HCT116 (cell line): ENCODE measurements at regions not wholly inside any gene's neighbourhood (a gene's known extent, or its start where the extent isn't known, plus 50 kb on each side); places are given as distances from the start of the nearest gene placed in this dataset.

Experiments
- ATAC-seq: fragments of 200-7000 bp; cut with Tn5 transposase; 2 replicates; pipeline ENCODE4 v1.9.1; 2020; ENCODE audit warnings: mild to moderate bottlenecking, moderate library complexity
- BruUV-seq: library from RNA; stranded (reverse); fragments of 400-500 nt; replicated peaks from 2 replicates; lab custom pipeline; 2021; lab: Mats Ljungman, UMichigan
- CTCF ChIA-PET: fragments of 300-600 bp; sonication (Branson Sonifier 250); formaldehyde crosslinking; loops from one replicate; lab custom pipeline; 2021; ENCODE audit warnings: antibody characterized with exemption; lab: Charles Lee
- POLR2A ChIA-PET: fragments of 300-600, 350-600 bp; sonication (Branson Sonifier 250); formaldehyde crosslinking; loops from one replicate; lab custom pipeline; 2021; ENCODE audit warnings: antibody characterized with exemption; lab: Charles Lee
- RAD21 ChIA-PET, 2 experiments: fragments of 300-600 bp; sonication (Branson Sonifier 250); formaldehyde crosslinking; loops; one replicate each; lab custom pipeline; 2023; ENCODE audit warnings: low total read pairs in 2 of 2; ENCODE audit not compliant: uncharacterized antibody in 2 of 2, unreplicated experiment in 2 of 2, low non-redundant PET in 1 of 2; lab: Charles Lee
- DNase-seq: peaks from one replicate; pipeline ENCODE4 v3.0.0-alpha.2; 2010; ENCODE audit warnings: low read depth, low spot score
- H2AFZ ChIP-seq: fragments of 200-600 bp; shearing (Covaris generic), sonication (generic); 2 replicates; pipeline ENCODE4 v1.6.1; 2017; ENCODE audit warnings: low read depth, mixed run types, mixed read lengths, antibody characterized with exemption, low read length; ENCODE audit not compliant: poor library complexity, severe bottlenecking
- H3K27ac ChIP-seq: 2 replicates; pipeline ENCODE4 v1.5.1; 2012; ENCODE audit warnings: low read depth, low read length
- H3K27me3 ChIP-seq: fragments of 200-600 bp; sonication (generic); 2 replicates; pipeline ENCODE4 v1.6.1; 2016; ENCODE audit warnings: mixed run types, low read length, mixed read lengths; ENCODE audit not compliant: insufficient read depth
- H3K36me3 ChIP-seq, 2 experiments: fragments of 200-500 bp in 1 of 2; fragments of 200-600 bp in 1 of 2; sonication (Bioruptor generic) in 1 of 2; sonication (generic) in 1 of 2; 2 replicates each; pipeline versions ENCODE4 v1.5.1 to v1.6.1; 2014 to 2016; ENCODE audit warnings: low read length in 2 of 2, inconsistent platforms in 1 of 2, mixed read lengths in 1 of 2, mixed run types in 1 of 2; ENCODE audit not compliant: insufficient read depth in 2 of 2, control insufficient read depth in 1 of 2
- H3K4me1 ChIP-seq, 2 experiments: fragments of 200-600 bp in 1 of 2; sonication (generic) in 1 of 2; 2 replicates each; pipeline versions ENCODE4 v1.5.1 to v1.6.1; 2012 to 2017; ENCODE audit warnings: low read length in 2 of 2, inconsistent platforms in 1 of 2, mild to moderate bottlenecking in 1 of 2, mixed read lengths in 1 of 2, mixed run types in 1 of 2, moderate library complexity in 1 of 2; ENCODE audit not compliant: insufficient read depth in 2 of 2, control insufficient read depth in 1 of 2
- H3K4me2 ChIP-seq: fragments of 200-600 bp; sonication (generic); 2 replicates; pipeline ENCODE4 v1.6.1; 2017; ENCODE audit warnings: mixed run types, low read length, mixed read lengths
- H3K4me3 ChIP-seq, 2 experiments: fragments of 200-600 bp in 1 of 2; sonication (generic) in 1 of 2; replicated peaks in 1 of 2; 2 replicates each; pipeline ENCODE4 v1.5.1; 2011 to 2016; ENCODE audit warnings: low read length in 2 of 2, control low read depth in 1 of 2, low read depth in 1 of 2, mild to moderate bottlenecking in 1 of 2, mixed read lengths in 1 of 2, mixed run types in 1 of 2
- H3K79me2 ChIP-seq: fragments of 200-600 bp; sonication (generic); 2 replicates; pipeline ENCODE4 v1.6.1; 2017; ENCODE audit warnings: mild to moderate bottlenecking, mixed run types, low read length, moderate library complexity, mixed read lengths; ENCODE audit not compliant: insufficient read depth
- H3K9ac ChIP-seq: fragments of 200-600 bp; sonication (generic); 2 replicates; pipeline ENCODE4 v1.6.1; 2016; ENCODE audit warnings: low read length, mixed read lengths
- H3K9me2 ChIP-seq: fragments of 200-600 bp; sonication (generic), shearing (Covaris generic); 2 replicates; pipeline ENCODE4 v1.6.1; 2017; ENCODE audit warnings: mixed run types, mild to moderate bottlenecking, moderate library complexity; ENCODE audit not compliant: insufficient read depth
- H3K9me3 ChIP-seq, 2 experiments: fragments of 200-500 bp in 1 of 2; fragments of 200-600 bp in 1 of 2; sonication (Bioruptor generic) in 1 of 2; sonication (generic) in 1 of 2; 2 replicates each; pipeline ENCODE4 v1.6.1; 2014 to 2017; ENCODE audit warnings: low read length in 2 of 2, mixed read lengths in 2 of 2, inconsistent platforms in 1 of 2, low read depth in 1 of 2, mild to moderate bottlenecking in 1 of 2, mixed run types in 1 of 2, moderate library complexity in 1 of 2; ENCODE audit not compliant: control insufficient read depth in 1 of 2, insufficient read depth in 1 of 2
- H4K20me1 ChIP-seq: fragments of 200-600 bp; sonication (generic), shearing (Covaris generic); 2 replicates; pipeline ENCODE4 v1.6.1; 2017; ENCODE audit warnings: mixed run types, mild to moderate bottlenecking, moderate library complexity; ENCODE audit not compliant: insufficient read depth
- ATF3 ChIP-seq: IDR thresholded peaks from 2 replicates; pipeline ENCODE4 v1.6.1; 2012
- CBX3 ChIP-seq: IDR thresholded peaks from 2 replicates; pipeline ENCODE4 v1.6.1; 2012; ENCODE audit warnings: low read depth
- CEBPB ChIP-seq: IDR thresholded peaks from 2 replicates; pipeline ENCODE4 v1.6.1; 2012; ENCODE audit warnings: low read depth
- EGR1 ChIP-seq: IDR thresholded peaks from 2 replicates; pipeline ENCODE4 v1.6.1; 2012; ENCODE audit warnings: low read depth
- ELF1 ChIP-seq: IDR thresholded peaks from 2 replicates; pipeline ENCODE4 v1.6.1; 2012; ENCODE audit warnings: low read depth, borderline replicate concordance
- EZH2 ChIP-seq: fragments of 200-600 bp; sonication (generic); IDR thresholded peaks from 2 replicates; pipeline ENCODE4 v1.6.1; 2017; ENCODE audit warnings: antibody characterized with exemption, mixed run types
- EZH2phosphoT487 ChIP-seq: fragments of 200-600 bp; IDR thresholded peaks from 2 replicates; pipeline ENCODE4 v1.6.1; 2018; ENCODE audit warnings: antibody characterized with exemption, borderline replicate concordance
- MAX ChIP-seq: IDR thresholded peaks from 2 replicates; pipeline ENCODE4 v1.6.1; 2012
- POLR2A ChIP-seq: IDR thresholded peaks from 2 replicates; pipeline ENCODE4 v1.7.0; 2011; ENCODE audit warnings: borderline replicate concordance; ENCODE audit not compliant: insufficient read depth, insufficient read length; ENCODE audit errors: extremely low read depth
- POLR2AphosphoS5 ChIP-seq: IDR thresholded peaks from 2 replicates; pipeline ENCODE4 v1.6.1; 2011; ENCODE audit warnings: mild to moderate bottlenecking, low read depth, low read length, moderate library complexity
- RAD21 ChIP-seq: IDR thresholded peaks from 2 replicates; pipeline ENCODE4 v1.6.1; 2012; ENCODE audit warnings: low read depth, mild to moderate bottlenecking
- SIN3A ChIP-seq: IDR thresholded peaks from 2 replicates; pipeline ENCODE4 v1.6.1; 2012; ENCODE audit warnings: low read depth
- SP1 ChIP-seq: IDR thresholded peaks from 2 replicates; pipeline ENCODE4 v1.6.1; 2012; ENCODE audit warnings: low read depth
- SRF ChIP-seq: IDR thresholded peaks from 2 replicates; pipeline ENCODE4 v1.6.1; 2012; ENCODE audit warnings: low read depth
- TCF7L2 ChIP-seq: IDR thresholded peaks from 2 replicates; pipeline ENCODE4 v1.7.0; 2011; ENCODE audit warnings: borderline replicate concordance, inconsistent platforms; ENCODE audit not compliant: insufficient read depth, insufficient read length; ENCODE audit errors: extremely low read depth
- ZFX ChIP-seq: fragments of 450-650 bp; IDR thresholded peaks from 2 replicates; pipeline ENCODE4 v1.6.1; 2017
- ZNF274 ChIP-seq: fragments of 200-500 bp; sonication (Bioruptor generic); IDR thresholded peaks from 2 replicates; pipeline ENCODE4 v1.6.1; 2014; ENCODE audit warnings: mild to moderate bottlenecking, low read depth, low read length, inconsistent platforms
- intact Hi-C: fragments of 100-400 bp; cut with micrococcal nuclease; formaldehyde crosslinking; loops from 2 replicates; pipeline ENCODE4 v1.10.0; 2022
- TF ChIP-seq, protein P1 (sequence below), 3 experiments: fragments of 200-600 bp in 1 of 3; sonication (generic) in 1 of 3; IDR thresholded peaks in 2 of 3; conservative IDR thresholded peaks in 1 of 3; 2 replicates each; pipeline ENCODE4 v1.5.1; 2012 to 2017; ENCODE audit warnings: low read depth in 2 of 3, low read length in 2 of 3, antibody characterized with exemption in 1 of 3, borderline replicate concordance in 1 of 3, control low read depth in 1 of 3, mild to moderate bottlenecking in 1 of 3, mixed read lengths in 1 of 3, mixed run types in 1 of 3, moderate library complexity in 1 of 3; ENCODE audit not compliant: insufficient read depth in 1 of 3

- no peak for TF ChIP-seq ZFX
- TF ChIP-seq RAD21: no peak
- no peak for TF ChIP-seq EGR1
- no peak for TF ChIP-seq EZH2
- TF ChIP-seq CBX3: no peak
- TF ChIP-seq, protein P1, sequence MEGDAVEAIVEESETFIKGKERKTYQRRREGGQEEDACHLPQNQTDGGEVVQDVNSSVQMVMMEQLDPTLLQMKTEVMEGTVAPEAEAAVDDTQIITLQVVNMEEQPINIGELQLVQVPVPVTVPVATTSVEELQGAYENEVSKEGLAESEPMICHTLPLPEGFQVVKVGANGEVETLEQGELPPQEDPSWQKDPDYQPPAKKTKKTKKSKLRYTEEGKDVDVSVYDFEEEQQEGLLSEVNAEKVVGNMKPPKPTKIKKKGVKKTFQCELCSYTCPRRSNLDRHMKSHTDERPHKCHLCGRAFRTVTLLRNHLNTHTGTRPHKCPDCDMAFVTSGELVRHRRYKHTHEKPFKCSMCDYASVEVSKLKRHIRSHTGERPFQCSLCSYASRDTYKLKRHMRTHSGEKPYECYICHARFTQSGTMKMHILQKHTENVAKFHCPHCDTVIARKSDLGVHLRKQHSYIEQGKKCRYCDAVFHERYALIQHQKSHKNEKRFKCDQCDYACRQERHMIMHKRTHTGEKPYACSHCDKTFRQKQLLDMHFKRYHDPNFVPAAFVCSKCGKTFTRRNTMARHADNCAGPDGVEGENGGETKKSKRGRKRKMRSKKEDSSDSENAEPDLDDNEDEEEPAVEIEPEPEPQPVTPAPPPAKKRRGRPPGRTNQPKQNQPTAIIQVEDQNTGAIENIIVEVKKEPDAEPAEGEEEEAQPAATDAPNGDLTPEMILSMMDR (IDR thresholded peaks at IDR 0.05 in 2 of 3, conservative IDR thresholded peaks at IDR 0.05 in 1 of 3; ENCODE audit: borderline replicate concordance in 1 of 3, insufficient read depth in 1 of 3, low read depth in 2 of 3, low read length in 2 of 3): no peak
Observed at GRCh38 chr4:144579411-144580030, 66.4 kb upstream of the HHIP start (continued).

GRCh38 chr4:144580430-144580829, 65.5 kb upstream of the HHIP start:
- Histone ChIP-seq H3K4me1 (peaks cover 0 to 7% of the 10 kb centered on the region in 2 experiments; a peak in 2 of 4 replicates), H3K9me3 (no peaks in the 10 kb centered on the region), H3K27me3 (no peaks in the 10 kb centered on the region), H3K27ac (no peak overlapping the region), H3K79me2 (no peaks in the 10 kb centered on the region), H3K9ac (no peak overlapping the region), H2AFZ (no peak overlapping the region), H3K4me3 (no peak overlapping the region), H3K4me2 (no peak overlapping the region), H3K9me2 (no peaks in the 10 kb centered on the region), H3K36me3 (no peaks in the 10 kb centered on the region), H4K20me1 (no peaks in the 10 kb centered on the region)
- ChIA-PET CTCF (no interaction called here), RAD21 (no interaction called here), POLR2A (no interaction called here)
- ATAC-seq: no peak
- no peak for DNase-seq
- BruUV-seq: no TSS peak
- intact Hi-C loops: no loop called here
- TF ChIP-seq EZH2phosphoT487: no peak
- TF ChIP-seq SRF: no peak
- TF ChIP-seq CBX3: no peak
- no peak for TF ChIP-seq POLR2A
- TF ChIP-seq SIN3A: no peak
- no peak for TF ChIP-seq ATF3
- no peak for TF ChIP-seq CEBPB
- TF ChIP-seq, protein P1 (IDR thresholded peaks at IDR 0.05 in 2 of 3, conservative IDR thresholded peaks at IDR 0.05 in 1 of 3; ENCODE audit: borderline replicate concordance in 1 of 3, insufficient read depth in 1 of 3, low read depth in 2 of 3, low read length in 2 of 3): no peak
- TF ChIP-seq ELF1: no peak
- TF ChIP-seq EGR1: no peak
- no peak for TF ChIP-seq TCF7L2
- no peak for TF ChIP-seq MAX
- TF ChIP-seq ZNF274: no peak
- no peak for TF ChIP-seq EZH2
- TF ChIP-seq POLR2AphosphoS5: no peak
- no peak for TF ChIP-seq SP1
